ENCODE measurements at regions not wholly inside any gene's neighbourhood (a gene's known extent, or its start where the extent isn't known, plus 50 kb on each side); places are given as distances from the start of the nearest gene placed in this dataset.

GRCh38 chr6:67630146-67630545 lies 1004.9 kb upstream of the ADGRB3 start:
- H3K27ac ChIP-seq, result no peak overlapping the region
- H3K4me1 ChIP-seq, result no peaks in the 10 kb centered on the region
- H3K9ac ChIP-seq, result no peak overlapping the region
- H2AFZ ChIP-seq, result no peak overlapping the region
- H3K9me3 ChIP-seq (ENCODE audit: control insufficient read depth, low read length), result no peaks in the 10 kb centered on the region
- no peaks in the 10 kb centered on the region for H3K27me3 ChIP-seq (ENCODE audit: control insufficient read depth, insufficient read depth, low read length)
- TF ChIP-seq CTCF (IDR thresholded peaks at IDR 0.05), result no peak
- H3K36me3 ChIP-seq (ENCODE audit: control insufficient read depth, insufficient read depth, low read length), result no peaks in the 10 kb centered on the region
- H3K4me2 ChIP-seq (ENCODE audit: low read length), result no peak overlapping the region
- H3K4me3 ChIP-seq (ENCODE audit: low read depth, low read length), result no peak overlapping the region
- no peaks in the 10 kb centered on the region for H3K79me2 ChIP-seq

GRCh38 chr6:67629258-67629657 lies 1005.8 kb upstream of the ADGRB3 start:
- Histone ChIP-seq H3K4me1 (no peaks in the 10 kb centered on the region), H3K36me3 (ENCODE audit: control insufficient read depth, insufficient read depth, low read length) (no peaks in the 10 kb centered on the region), H3K9me3 (ENCODE audit: control insufficient read depth, low read length) (no peaks in the 10 kb centered on the region), H3K9ac (no peak overlapping the region), H3K4me3 (ENCODE audit: low read depth, low read length) (no peak overlapping the region), H3K4me2 (ENCODE audit: low read length) (no peak overlapping the region), H3K27ac (no peak overlapping the region), H2AFZ (no peak overlapping the region), H3K27me3 (ENCODE audit: control insufficient read depth, insufficient read depth, low read length) (no peaks in the 10 kb centered on the region), H3K79me2 (no peaks in the 10 kb centered on the region)
- TF ChIP-seq CTCF (IDR thresholded peaks at IDR 0.05), result no peak

GRCh38 chr6:67615796-67616195 lies 1019.3 kb upstream of the ADGRB3 start:
- Histone ChIP-seq H3K4me2 (ENCODE audit: low read length) (no peak overlapping the region), H3K9ac (no peak overlapping the region), H3K4me1 (no peaks in the 10 kb centered on the region), H3K27me3 (ENCODE audit: control insufficient read depth, insufficient read depth, low read length) (no peaks in the 10 kb centered on the region), H3K36me3 (ENCODE audit: control insufficient read depth, insufficient read depth, low read length) (no peaks in the 10 kb centered on the region), H3K9me3 (ENCODE audit: control insufficient read depth, low read length) (no peaks in the 10 kb centered on the region), H2AFZ (no peak overlapping the region), H3K79me2 (no peaks in the 10 kb centered on the region), H3K27ac (no peak overlapping the region), H3K4me3 (ENCODE audit: low read depth, low read length) (no peak overlapping the region)
- TF ChIP-seq CTCF (IDR thresholded peaks at IDR 0.05), result no peak

- Histone ChIP-seq H2AFZ (no peak overlapping the region), H3K4me3 (ENCODE audit: low read depth, low read length) (no peak overlapping the region), H3K36me3 (ENCODE audit: control insufficient read depth, insufficient read depth, low read length) (no peaks in the 10 kb centered on the region), H3K9ac (no peak overlapping the region), H3K27me3 (ENCODE audit: control insufficient read depth, insufficient read depth, low read length) (no peaks in the 10 kb centered on the region), H3K9me3 (ENCODE audit: control insufficient read depth, low read length) (no peaks in the 10 kb centered on the region), H3K79me2 (no peaks in the 10 kb centered on the region), H3K27ac (no peak overlapping the region), H3K4me1 (no peaks in the 10 kb centered on the region), H3K4me2 (ENCODE audit: low read length) (no peak overlapping the region)
- TF ChIP-seq CTCF (IDR thresholded peaks at IDR 0.05), result no peak
These were observed 1026.9 kb upstream of the ADGRB3 start for GRCh38 chr6:67608099-67608749.
